Astrocyte of the spinal cord (primary cell): ENCODE measurements at regions not wholly inside any gene's neighbourhood (a gene's known extent, or its start where the extent isn't known, plus 50 kb on each side); places are given as distances from the start of the nearest gene placed in this dataset.
"Not testable (repeated sequence)": the region's sequence is repeated elsewhere in the genome, so short reads cannot be mapped to it uniquely, and the experiment has no call there.

ENCODE experiments used
- DNase-seq: peaks from one replicate; pipeline ENCODE4 v3.0.0; 2011; ENCODE audit warnings: low read depth, low spot score
- H3K4me3 ChIP-seq: 2 replicates; pipeline ENCODE4 v1.5.1; 2011; ENCODE audit warnings: low read depth, mild to moderate bottlenecking, low read length, moderate library complexity
- CTCF ChIP-seq: IDR thresholded peaks from 2 replicates; pipeline ENCODE4 v1.5.1; 2012; ENCODE audit warnings: low read depth, mild to moderate bottlenecking, low read length, inconsistent platforms
- in situ Hi-C: cut with HindIII; loops from 2 replicates; pipeline ENCODE4 v1.10.0; 2017; ENCODE audit warnings: low sequenced_read_pairs

GRCh38 chr6:88403486-88403885 is 237.3 kb upstream of the CNR1 start:
- in situ Hi-C loops: no loop called here
- no peak overlapping the region for H3K4me3 ChIP-seq
- no peak for DNase-seq
- TF ChIP-seq CTCF: no peak

DNA sequence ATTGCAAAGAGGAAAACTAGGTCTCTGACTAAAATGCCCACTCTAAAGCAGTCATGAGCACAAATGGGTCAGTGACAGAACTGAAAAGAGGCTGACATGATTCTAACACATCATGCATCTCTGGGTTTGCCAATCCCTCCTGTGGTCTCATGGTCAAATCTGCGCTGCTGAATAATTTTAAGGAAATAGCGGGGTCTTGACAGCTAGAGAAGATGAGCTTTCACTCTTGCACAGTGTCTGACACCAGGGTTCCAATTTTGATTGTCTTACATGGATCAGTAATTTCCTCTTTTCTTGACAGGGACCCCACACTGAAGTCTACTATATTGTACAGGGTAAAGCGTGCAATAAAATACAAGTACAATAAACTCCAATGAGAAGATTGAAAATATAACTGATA is 236.8 kb upstream of the CNR1 start:
- no peak overlapping the region for H3K4me3 ChIP-seq
- TF ChIP-seq CTCF: no peak
- DNase-seq: no peak
- in situ Hi-C loops: no loop called here

DNA sequence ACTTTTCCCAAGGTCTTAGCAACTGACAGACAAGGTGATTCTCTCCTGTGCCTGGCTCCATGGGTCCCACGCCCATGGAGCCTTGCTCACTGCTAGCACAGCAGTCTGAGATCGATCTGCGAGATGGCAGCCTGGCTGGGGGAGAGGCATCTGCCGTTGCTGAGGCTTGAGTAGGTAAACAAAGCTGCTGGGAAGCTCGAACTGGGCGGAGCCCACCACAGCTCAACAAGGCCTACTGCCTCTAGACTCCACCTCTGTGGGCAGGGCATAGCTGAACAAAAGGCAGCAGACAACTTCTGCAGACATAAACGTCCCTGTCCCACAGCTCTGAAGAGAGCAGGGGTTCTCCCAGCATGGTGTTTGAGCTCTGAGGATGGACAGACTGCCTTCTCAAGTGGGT is 224.9 kb upstream of the CNR1 start:
- in situ Hi-C loops, H3K4me3 ChIP-seq, DNase-seq: not testable (repeated sequence)

DNA sequence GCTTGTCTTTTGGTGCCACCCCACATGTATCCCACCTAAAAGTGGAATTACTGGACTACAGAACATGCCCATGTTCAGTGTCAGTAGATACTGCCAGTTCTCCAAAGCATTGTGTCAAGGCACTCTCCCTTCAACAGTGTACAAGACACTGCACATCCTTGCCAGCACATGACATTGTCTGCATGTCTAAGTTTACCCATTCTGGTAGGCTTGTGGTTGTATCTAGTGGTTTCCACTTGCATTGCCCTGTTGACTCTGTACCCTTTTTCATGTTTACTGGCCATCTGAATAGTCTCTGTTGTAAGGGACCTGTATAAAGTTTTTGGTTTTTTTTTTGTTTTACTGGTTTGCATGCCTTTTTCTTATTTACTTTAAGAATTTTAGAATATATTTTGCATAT is 222.4 kb upstream of the CNR1 start:
- in situ Hi-C loops: no loop called here
- H3K4me3 ChIP-seq: no peak overlapping the region
- TF ChIP-seq CTCF: no peak
- no peak for DNase-seq

DNA sequence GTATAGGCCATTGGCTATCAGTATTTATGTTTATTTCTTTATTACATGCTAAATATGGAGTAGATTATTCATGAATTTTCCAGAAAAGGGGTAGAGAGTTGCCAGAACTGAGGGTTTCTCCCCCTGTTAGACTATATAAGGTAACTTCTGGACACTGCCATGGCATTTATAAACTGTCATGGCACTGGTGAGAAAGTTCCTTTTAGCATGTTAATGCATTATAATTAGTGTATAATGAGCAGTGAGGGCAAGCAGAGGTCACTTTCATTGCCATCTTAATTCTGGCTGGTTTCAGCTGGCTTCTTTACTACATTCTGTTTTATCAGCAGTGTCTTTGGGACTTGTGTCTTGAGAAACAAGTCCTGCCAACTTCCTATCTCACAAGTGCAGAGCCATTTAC is 220.0 kb upstream of the CNR1 start:
- H3K4me3 ChIP-seq: no peak overlapping the region
- DNase-seq: no peak
- TF ChIP-seq CTCF: no peak
- in situ Hi-C loops: no loop called here

DNA sequence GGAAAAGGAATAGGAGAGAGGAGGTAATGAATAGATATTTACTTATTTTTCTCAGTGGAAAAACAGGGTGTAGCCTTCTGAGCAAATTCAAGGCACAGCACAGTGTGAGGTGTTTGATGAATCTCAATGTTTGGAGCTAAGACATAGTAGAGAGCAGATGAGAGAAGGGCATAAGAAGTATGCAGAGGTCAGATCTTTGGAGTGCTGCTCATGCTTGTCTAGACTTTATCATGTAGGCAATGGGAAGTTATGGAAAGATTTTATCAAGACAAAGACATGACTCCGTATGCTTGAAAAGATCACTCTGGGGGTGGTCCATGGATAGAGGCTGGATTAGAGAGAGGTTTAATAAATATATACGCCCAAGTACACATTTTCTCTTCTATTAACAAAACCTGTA is 217.0 kb upstream of the CNR1 start:
- no peak for DNase-seq
- TF ChIP-seq CTCF: no peak
- no peak overlapping the region for H3K4me3 ChIP-seq
- in situ Hi-C loops: no loop called here

- H3K4me3 ChIP-seq: no peak overlapping the region
- in situ Hi-C loops: no loop called here
- no peak for TF ChIP-seq CTCF
- DNase-seq: no peak
These were observed 215.1 kb upstream of the CNR1 start for GRCh38 chr6:88381289-88381642.
